Left ventricle myocardium superior (tissue), 1 donor: ENCODE measurements at regions not wholly inside any gene's neighbourhood (a gene's known extent, or its start where the extent isn't known, plus 50 kb on each side); places are given as distances from the start of the nearest gene placed in this dataset.
"Not testable (repeated sequence)": the region's sequence is repeated elsewhere in the genome, so short reads cannot be mapped to it uniquely, and the experiment has no call there.

Experiments
- ATAC-seq: fragments of 200-7000 bp; cut with Tn5 transposase; one replicate; pipeline ENCODE4 v1.9.1; 2020; ENCODE audit warnings: mild to moderate bottlenecking, moderate library complexity
- DNase-seq: peaks from one replicate; pipeline ENCODE4 v3.0.0-alpha.2; 2020
- intact Hi-C: fragments of 100-400 bp; cut with micrococcal nuclease; formaldehyde crosslinking; loops from one replicate; pipeline ENCODE4 v1.11.0; 2022
- donor health status: DM: no; HTN: yes; CAD: no; lungs with severe emphysema.

- intact Hi-C loops, result no loop called here
- ATAC-seq (no peak), DNase-seq (no peak)
These were observed 817.3 kb downstream of the BCKDHB start for GRCh38 chr6:80923816-80924215.

GRCh38 chr6:80922916-80923455, 816.5 kb downstream of the BCKDHB start:
- DNase-seq, result no peak
- intact Hi-C loops, result no loop called here
- ATAC-seq, result no peak

DNA sequence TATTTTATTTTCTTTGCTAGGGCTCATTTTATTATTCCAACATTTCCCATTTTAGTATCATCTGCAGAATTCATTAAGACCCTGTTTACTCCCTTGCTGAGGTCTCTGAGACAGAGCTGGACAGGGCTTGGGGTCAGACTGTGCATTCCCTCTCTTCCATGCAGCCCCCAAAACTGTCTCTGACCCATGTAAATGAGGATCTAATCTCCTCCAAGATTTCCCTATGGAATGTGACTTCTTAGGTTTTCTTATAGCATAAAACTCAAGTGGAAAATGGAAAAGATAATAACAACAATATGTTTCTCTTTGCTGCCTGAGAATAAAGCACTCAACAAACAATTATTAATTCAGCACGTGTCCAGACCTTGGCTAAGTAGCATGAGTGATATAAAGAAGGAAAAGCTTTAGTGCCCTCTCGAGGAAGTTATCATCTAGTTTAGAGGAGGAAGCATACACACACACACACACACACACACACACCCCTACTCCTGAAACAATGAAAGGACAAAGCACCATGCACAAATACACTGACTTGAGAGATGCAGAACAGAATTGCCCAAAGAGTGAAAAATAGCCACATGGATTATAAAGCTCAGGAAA, 815.5 kb downstream of the BCKDHB start:
- ATAC-seq (no peak), DNase-seq (no peak)
- intact Hi-C loops, result no loop called here

- DNase-seq (no peak), ATAC-seq (no peak)
- intact Hi-C loops, result no loop called here
These were observed 801.4 kb downstream of the BCKDHB start for GRCh38 chr6:80907831-80908230.

- intact Hi-C loops, result no loop called here
- DNase-seq, result no peak
- ATAC-seq, result no peak
These were observed 797.2 kb downstream of the BCKDHB start for GRCh38 chr6:80903711-80904110.

- ATAC-seq (no peak), DNase-seq (no peak)
- intact Hi-C loops, result no loop called here
These were observed 780.0 kb downstream of the BCKDHB start for GRCh38 chr6:80886475-80886874.

DNA sequence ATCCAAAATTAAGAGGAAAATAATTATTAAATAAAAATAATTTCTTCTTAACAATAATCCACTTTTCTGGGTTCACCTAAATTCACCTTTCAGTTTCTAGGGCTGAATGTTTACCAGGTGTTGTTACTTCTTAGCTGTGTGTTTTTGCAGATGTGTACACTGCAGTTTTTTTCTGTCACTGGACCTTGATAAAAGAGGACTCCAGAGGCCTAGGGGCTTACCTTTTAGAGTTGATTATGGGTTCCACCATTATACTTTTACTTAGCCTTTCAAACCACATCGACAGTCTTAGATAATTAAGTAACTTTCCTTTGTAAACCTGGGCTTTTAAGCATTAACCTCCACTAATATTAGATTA, 766.5 kb downstream of the BCKDHB start:
- DNase-seq, result no peak
- intact Hi-C loops, result no loop called here
- ATAC-seq, result no peak

DNA sequence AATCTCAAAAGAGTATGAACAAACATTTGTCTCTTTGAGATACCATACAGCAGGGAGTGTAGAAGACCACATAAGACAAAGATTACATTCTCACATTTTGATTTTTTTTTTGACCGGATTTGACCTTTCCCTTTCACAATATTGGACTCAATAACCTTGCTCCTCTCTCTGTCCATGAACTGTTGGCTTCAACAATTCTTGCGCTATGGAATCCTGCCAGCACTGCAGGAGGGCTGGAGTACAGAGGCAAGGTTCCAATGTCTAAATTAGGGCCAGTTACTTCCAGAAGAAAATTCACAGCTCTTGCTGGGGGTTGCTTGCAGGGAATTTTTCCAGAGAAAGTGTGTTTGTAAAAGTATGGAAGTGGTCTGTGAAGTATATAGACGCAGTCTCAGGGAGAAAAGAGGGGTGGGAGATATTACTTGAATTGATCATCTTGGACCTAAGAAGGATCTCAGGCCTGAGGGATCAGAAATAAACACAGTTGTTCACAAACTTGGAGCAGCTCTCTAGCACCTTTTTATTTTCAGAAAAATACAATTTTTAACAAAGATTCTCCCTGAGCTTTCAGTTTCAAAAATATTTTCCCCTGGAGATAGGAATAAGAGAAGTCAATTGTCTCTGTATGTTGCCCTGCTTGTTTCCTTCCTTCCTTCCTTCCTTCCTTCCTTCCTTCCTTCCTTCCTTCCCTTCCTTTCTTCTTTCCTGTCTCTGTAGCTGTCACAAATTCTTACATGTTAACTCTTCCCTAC, 765.9 kb downstream of the BCKDHB start:
- intact Hi-C loops, result no loop called here
- peak; percentile 67 for ATAC-seq
- DNase-seq, result peak; percentile 26

DNA sequence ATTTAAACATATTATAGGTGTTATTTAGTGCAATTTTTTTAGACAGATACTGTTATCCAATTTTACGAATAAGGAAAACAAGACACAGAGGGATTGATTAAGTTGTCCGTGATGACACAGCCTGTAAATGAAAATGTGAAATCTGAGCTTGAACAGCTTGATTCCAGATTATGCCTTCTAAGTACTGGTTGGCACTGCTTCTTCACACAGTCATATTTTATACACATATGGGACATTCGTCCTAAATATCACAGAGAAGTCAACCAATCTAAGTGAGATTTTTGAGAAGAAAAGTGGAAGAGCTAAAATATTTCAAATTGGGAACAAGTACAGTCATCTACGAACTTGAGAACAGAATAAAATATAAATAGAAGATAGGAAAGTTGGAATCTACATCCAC, 756.3 kb downstream of the BCKDHB start:
- intact Hi-C loops, result no loop called here
- no peak for ATAC-seq

DNA sequence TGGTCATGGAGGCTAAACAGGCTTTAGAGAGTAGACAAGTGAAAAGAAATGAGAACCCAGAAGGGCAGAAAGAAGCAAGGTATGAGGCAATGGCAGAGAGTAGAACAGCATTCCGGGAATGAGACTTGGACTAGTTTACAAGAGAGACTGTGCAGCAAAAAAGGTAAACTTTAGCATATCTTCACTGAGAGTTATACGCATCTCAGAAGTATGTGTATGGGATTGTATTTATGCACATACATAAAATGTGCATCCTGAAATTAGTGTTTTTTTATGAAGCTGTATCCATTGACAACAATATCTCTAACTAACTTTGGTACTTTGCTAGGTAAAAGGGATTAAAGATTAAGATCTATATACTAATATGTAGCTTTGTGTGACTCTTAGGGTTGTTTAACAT, 753.6 kb downstream of the BCKDHB start:
- DNase-seq, result no peak
- intact Hi-C loops, result no loop called here
- no peak for ATAC-seq

More for the DNA sequence above, 756.3 kb downstream of the BCKDHB start:
- DNase-seq, result no peak

GRCh38 chr6:80847973-80848372, 741.5 kb downstream of the BCKDHB start:
- ATAC-seq, intact Hi-C loops, DNase-seq: not testable (repeated sequence)

- intact Hi-C loops, result no loop called here
- no peak for DNase-seq
- ATAC-seq, result no peak
These were observed 725.9 kb downstream of the BCKDHB start for GRCh38 chr6:80832337-80832736.

DNA sequence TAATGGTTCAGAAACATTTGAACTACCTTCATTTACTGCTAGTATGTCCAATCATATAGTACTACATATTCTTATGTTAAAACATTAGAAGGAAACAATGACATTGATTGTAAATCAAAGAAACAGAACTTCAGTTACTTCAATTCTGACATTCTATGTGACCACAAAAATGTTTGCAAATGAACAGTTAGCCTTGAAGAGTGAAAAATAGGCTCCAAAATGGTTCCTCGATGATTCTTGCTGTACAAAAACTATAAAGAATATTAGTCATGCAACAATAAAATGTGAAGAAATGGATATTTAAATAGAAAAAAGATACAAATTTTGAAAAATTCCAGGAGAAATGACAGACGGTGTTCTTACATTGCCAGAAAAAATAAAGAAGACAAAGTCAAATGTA, 686.9 kb downstream of the BCKDHB start:
- ATAC-seq (no peak), DNase-seq (no peak)
- intact Hi-C loops, result no loop called here

DNA sequence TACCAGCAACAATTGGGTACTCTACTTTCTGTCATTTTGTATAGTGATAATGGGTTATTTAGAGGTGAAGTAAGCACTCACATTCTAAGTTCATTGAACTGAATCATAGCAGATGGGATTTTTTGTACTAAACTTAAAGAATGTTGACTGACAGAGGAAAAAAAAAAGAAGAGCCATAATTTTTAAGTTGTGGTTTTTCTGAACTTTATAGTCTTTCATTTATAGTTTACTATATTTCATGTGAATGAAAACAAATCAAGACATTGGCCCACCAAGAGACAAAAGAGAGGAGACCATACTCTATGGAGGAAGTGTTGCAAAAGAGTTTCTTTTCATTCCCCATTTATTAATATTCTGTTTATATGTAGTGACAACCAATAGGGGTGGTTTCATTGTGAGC, 685.7 kb downstream of the BCKDHB start:
- intact Hi-C loops, result no loop called here
- DNase-seq (no peak), ATAC-seq (no peak)

DNA sequence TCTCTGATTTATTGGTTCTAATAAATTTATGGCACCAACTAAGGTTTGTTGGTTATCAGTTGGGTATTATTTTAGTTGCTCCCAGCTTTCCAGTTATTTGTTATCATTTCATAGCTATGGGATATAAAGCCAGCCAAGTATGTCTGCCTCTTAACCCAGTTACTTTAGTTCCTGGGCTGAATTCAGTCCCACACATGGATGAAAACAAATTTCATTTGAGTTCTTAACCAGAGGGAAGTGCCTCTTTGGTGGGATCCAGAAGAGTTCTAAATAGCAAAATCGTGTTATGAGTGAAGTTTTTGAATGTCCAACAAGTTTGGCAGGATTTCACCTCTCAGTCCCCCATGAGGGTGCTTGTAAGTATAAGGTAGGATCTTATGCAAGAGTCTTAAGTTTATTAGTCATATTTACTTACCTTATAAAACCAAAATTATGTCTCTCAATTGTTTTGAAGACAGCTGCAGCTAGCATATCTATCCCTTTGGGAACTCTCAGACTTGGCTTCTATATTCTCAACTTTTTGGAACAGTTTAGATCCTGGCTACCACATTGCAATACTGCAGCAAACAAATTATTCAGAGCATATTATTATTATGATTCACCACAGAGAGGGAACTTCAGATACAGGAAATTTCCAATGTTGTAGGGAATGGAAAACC, 683.6 kb downstream of the BCKDHB start:
- intact Hi-C loops, result no loop called here
- ATAC-seq (peak; percentile 96), DNase-seq (no peak)

DNA sequence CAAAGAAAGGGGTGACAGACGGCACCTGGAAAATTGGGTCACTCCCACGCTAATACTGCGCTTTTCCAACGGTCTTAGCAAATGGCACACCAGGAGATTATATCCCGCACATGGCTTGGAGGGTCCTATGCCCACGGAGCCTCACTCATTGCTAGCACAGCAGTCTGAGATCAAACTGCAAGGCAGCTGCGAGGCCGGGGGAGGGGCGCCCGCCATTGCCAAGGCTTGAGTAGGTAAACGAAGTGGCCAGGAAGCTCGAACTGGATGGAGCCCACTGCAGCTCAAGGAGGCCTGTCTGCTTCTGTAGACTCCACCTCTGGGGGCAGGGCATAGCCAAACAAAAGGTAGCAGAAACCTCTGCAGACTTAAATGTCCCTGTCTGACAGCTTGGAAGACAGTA, 676.8 kb downstream of the BCKDHB start:
- DNase-seq, ATAC-seq, intact Hi-C loops: not testable (repeated sequence)

DNA sequence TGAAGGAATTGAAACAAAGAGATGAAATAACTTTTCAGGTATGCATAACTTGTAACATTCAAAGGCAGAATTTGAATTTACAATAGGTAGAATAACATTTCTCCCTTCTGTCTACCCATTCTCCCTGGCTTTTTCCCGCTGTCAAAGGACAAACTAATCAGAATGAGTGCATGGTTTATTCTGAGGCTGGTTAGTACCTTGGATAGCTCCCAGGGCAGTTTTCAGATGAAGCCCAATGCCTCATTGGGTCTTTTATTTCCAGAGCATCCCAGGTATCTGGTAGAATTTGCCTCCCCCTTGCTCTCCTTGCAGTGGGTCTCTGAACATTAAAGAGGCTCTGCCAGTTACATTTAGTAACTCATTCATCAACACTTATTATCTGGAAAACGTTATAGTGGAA, 665.5 kb downstream of the BCKDHB start:
- DNase-seq (no peak), ATAC-seq (no peak)
- intact Hi-C loops, result no loop called here

GRCh38 chr6:80769106-80769505, 662.6 kb downstream of the BCKDHB start:
- intact Hi-C loops, result no loop called here
- ATAC-seq, result peak; percentile 87
- no peak for DNase-seq

GRCh38 chr6:80767808-80768207, 661.3 kb downstream of the BCKDHB start:
- ATAC-seq, result peak; percentile 92
- intact Hi-C loops, result no loop called here
- peak; percentile 58 for DNase-seq

DNA sequence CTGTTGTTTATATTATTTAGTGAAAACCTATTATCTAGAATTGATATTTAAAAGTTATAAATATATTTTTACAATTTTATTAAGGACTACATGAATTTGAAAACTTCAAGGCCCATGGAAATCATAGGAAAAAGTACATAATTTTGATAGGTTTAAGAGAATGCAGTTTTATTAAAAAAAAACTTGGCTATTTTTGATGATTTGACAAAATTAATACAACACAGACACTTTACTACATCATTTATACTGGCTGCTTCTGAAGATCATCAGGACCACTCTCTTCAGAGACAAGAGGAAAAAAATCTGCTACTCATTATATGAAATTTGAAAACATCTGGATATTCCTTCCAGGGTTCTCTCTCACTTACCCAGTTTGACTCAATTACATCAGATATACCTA, 637.7 kb downstream of the BCKDHB start:
- DNase-seq (no peak), ATAC-seq (no peak)
- intact Hi-C loops, result no loop called here
